IPS-20b (cell line): ENCODE measurements at regions not wholly inside any gene's neighbourhood (a gene's known extent, or its start where the extent isn't known, plus 50 kb on each side); places are given as distances from the start of the nearest gene placed in this dataset.

Experiments used
- H3K27ac ChIP-seq: one replicate; pipeline ENCODE4 v1.5.1; 2013; ENCODE audit warnings: low read length
- H3K27me3 ChIP-seq: 2 replicates; pipeline ENCODE4 v1.6.1; 2013; ENCODE audit warnings: mild to moderate bottlenecking, low read length, inconsistent platforms; ENCODE audit not compliant: insufficient read depth
- H3K36me3 ChIP-seq: 2 replicates; pipeline ENCODE4 v1.6.1; 2013; ENCODE audit warnings: low read depth, mild to moderate bottlenecking, inconsistent platforms, low read length, moderate library complexity; ENCODE audit not compliant: insufficient read depth
- H3K4me1 ChIP-seq: 2 replicates; pipeline ENCODE4 v1.6.1; 2013; ENCODE audit warnings: mild to moderate bottlenecking, control low read depth, inconsistent platforms, low read length, moderate library complexity; ENCODE audit not compliant: insufficient read depth
- H3K4me3 ChIP-seq: 2 replicates; pipeline ENCODE4 v1.5.1; 2013; ENCODE audit warnings: mild to moderate bottlenecking, low read length, inconsistent platforms
- H3K9ac ChIP-seq: 2 replicates; pipeline ENCODE4 v1.6.1; 2013; ENCODE audit warnings: low read depth, mild to moderate bottlenecking, inconsistent platforms, low read length, moderate library complexity
- H3K9me3 ChIP-seq: 2 replicates; pipeline ENCODE4 v1.6.1; 2013; ENCODE audit warnings: mild to moderate bottlenecking, low read depth, low read length, inconsistent platforms; ENCODE audit not compliant: insufficient read depth

DNA sequence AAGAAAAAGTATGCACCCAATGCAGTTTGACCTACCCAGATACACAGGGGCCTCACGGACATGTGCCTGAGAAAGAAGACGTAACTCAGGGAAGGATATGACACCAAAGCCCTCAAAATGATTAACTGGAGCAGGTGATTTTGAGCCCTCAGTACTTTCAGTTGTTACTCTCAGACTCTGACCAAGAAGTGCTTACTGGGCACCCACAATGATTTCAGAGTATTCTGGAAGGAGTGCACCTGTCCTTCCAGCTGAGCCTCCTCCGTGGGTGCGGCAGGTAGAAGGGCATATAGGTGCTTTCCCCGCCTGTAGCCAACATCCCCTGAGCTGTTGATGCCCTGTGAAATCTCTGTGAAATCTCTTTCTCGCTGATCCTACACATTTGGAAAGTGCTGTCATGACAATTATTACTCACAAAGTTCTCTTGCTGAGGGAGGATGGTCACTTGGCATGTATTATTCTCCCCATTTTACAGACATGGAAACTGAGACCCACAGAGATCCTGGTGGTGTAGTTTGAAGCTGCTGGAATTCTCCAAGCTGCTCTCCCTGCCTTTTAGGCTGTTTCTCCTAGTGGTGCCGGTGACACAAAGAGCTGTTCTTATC lies 154.3 kb upstream of the CCND2 start:
- H3K27me3 ChIP-seq = no peaks in the 10 kb centered on the region; the same call in 1 of the 2 replicates
- H3K4me1 ChIP-seq = peaks cover 11% of the 10 kb centered on the region
- no peaks in the 10 kb centered on the region for H3K9me3 ChIP-seq
- no peaks in the 10 kb centered on the region for H3K36me3 ChIP-seq
- H3K27ac ChIP-seq = no peak overlapping the region
- no peak overlapping the region for H3K4me3 ChIP-seq
- no peak overlapping the region for H3K9ac ChIP-seq

DNA sequence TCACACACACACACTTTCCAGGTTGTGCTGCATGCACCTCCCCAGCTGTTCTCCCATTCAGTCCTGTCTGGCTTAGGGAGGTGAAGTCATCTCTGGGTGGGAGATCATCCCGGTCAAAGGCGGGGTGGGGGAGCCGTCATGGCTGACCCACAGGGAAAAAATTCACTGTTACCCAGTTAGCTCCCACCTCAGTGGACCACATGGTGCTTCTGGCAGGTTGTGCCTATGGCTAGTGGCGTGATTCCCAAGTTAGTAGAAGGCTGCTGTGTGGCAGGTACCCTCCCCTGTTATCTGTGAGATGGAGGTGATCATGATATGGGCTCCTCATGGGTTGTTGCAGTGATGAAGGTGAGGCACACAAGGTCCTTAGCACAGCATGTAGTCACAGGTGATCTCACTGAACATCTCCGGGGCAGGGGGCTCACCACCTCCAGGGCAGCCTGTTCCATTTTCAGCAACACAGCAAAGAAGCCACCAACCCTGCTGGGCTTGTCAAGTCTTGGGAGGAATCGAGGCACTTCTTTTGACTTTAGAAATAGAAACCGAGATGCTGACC lies 154.9 kb upstream of the CCND2 start:
- H3K4me1 ChIP-seq = peaks cover 11% of the 10 kb centered on the region
- H3K27me3 ChIP-seq = no peaks in the 10 kb centered on the region; the same call in 1 of the 2 replicates
- H3K9me3 ChIP-seq = no peaks in the 10 kb centered on the region
- no peak overlapping the region for H3K9ac ChIP-seq
- H3K4me3 ChIP-seq = no peak overlapping the region
- no peak overlapping the region for H3K27ac ChIP-seq
- H3K36me3 ChIP-seq = no peaks in the 10 kb centered on the region

DNA sequence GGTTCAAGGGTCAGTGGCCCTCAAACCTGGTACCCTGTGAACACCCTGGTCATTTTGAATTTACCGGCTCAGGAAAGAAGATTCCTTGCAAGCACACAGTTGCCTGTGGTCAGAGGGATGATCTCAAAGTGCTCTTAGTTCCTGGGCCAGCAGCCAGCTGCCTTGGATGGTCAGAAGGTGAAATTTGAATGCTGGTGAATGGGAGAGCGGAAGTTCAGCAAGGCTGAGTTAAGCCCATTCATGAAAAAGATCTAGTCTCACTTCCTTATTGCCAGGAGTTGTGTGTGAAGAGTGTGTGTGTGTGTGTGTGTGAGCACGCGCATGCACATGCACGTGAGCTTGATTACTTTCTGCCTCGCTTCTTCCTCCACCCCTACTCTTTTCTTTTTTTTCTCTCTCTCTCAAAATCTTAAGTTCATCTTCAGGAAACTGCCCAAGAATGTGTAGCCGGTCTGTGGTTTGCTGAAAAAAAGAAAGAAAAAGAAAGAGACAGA lies 155.5 kb upstream of the CCND2 start:
- no peak overlapping the region for H3K9ac ChIP-seq
- H3K27ac ChIP-seq = no peak overlapping the region
- no peaks in the 10 kb centered on the region for H3K9me3 ChIP-seq
- H3K4me3 ChIP-seq = no peak overlapping the region
- no peaks in the 10 kb centered on the region; the same call in 1 of the 2 replicates for H3K27me3 ChIP-seq
- no peaks in the 10 kb centered on the region for H3K36me3 ChIP-seq
- H3K4me1 ChIP-seq = peaks cover 11% of the 10 kb centered on the region

DNA sequence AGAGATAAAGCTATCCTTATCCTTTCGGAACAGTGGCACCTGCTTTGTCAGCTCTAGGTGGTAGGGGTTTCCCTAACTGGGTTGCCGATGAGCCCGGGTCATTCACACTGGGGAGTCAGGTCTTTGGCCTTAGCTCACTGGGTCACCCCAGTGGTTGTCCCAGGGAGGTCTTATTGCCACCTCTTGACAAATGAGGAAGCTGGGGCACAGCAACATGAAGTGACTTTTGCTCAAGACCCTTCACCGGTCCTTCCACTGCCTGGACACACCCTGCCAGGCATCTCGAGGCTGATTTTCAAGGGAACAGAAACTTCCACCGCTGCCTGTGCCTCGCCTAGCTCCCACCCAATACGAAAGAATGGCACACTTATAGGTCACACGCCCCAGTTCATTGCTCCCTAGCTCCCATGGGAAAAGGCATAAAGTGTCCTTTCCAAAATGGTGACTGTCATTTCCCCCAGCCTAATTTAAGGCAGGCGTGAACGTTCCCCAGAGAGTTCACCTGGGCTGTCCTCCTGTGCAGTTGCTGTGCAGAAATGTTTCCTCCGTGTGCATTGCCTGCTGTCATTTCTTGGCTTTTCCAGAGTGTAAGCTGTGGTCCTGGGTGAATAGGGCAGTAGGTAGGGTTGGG lies 156.1 kb upstream of the CCND2 start:
- H3K4me1 ChIP-seq = peaks cover 11% of the 10 kb centered on the region
- H3K36me3 ChIP-seq = no peaks in the 10 kb centered on the region
- H3K9me3 ChIP-seq = no peaks in the 10 kb centered on the region
- no peak overlapping the region for H3K9ac ChIP-seq
- H3K4me3 ChIP-seq = no peak overlapping the region
- no peak overlapping the region for H3K27ac ChIP-seq
- H3K27me3 ChIP-seq = no peaks in the 10 kb centered on the region

DNA sequence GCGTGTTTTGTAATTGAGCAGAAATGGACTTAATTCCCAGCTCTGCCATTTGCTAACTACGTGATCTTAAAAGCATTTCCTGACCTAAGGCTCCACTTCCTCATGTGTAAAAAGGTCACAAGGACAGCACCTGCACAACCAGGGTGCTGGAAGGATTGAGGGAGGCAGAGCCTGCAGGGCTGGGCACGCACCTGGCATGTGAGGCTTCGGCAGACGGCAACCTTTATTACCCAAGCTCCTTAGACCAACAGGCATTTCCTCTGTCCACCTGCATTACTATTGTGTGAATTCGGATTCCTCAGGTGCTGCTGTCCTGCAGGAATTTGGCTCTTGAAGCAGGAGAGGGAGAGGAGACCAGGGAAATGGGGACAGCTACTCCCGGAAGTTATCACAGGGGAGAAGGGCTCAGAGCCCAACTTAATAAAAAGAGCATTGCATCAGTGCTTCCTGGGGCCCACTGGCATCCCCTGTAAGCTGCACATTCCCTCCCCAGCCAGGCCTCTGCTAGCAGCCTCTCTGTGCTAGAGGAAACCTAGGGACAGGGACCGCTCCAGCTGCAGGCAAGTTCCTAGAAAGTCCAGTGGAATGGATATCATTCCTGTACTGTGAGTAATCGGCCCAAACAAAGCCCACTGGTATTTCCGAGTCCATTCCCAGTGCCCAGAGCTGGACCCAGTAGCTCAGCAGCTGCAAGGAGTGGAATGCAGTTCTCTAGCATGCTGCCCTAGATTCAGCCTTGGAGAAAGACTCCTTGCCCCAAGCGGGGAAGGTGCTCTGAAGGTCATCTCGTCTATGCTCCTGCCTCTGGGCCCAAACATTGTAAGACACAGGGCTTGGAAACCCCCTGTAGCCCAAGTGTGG lies 157.1 kb upstream of the CCND2 start:
- Histone ChIP-seq H3K4me1 (peaks cover 11% of the 10 kb centered on the region), H3K9ac (no peak overlapping the region), H3K4me3 (no peak overlapping the region), H3K36me3 (no peaks in the 10 kb centered on the region), H3K9me3 (no peaks in the 10 kb centered on the region), H3K27ac (no peak overlapping the region), H3K27me3 (no peaks in the 10 kb centered on the region)

DNA sequence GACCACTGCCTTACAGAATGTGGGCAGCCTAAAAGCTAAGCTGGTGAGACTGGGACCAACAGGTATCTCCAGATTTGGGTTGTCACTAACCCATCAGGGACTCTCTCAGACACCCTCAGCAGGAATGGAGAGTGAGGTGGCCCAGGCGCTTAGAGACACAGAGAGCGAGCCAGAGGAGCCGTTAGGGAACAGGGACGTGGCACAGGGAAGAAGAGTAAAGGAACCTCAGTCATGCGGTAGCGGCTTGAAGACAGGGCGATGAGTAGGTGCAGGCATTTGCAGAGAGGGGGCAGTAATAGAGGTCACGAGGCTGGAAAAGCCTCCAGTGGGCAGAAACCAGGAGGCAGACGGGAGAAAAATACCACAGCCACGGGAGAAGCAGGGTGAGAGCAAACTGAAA lies 158.0 kb upstream of the CCND2 start:
- H3K4me1 ChIP-seq = peaks cover 11% of the 10 kb centered on the region
- no peak overlapping the region for H3K27ac ChIP-seq
- H3K36me3 ChIP-seq = no peaks in the 10 kb centered on the region
- H3K4me3 ChIP-seq = no peak overlapping the region
- H3K9me3 ChIP-seq = no peaks in the 10 kb centered on the region
- H3K9ac ChIP-seq = no peak overlapping the region
- no peaks in the 10 kb centered on the region; the same call in 1 of the 2 replicates for H3K27me3 ChIP-seq

DNA sequence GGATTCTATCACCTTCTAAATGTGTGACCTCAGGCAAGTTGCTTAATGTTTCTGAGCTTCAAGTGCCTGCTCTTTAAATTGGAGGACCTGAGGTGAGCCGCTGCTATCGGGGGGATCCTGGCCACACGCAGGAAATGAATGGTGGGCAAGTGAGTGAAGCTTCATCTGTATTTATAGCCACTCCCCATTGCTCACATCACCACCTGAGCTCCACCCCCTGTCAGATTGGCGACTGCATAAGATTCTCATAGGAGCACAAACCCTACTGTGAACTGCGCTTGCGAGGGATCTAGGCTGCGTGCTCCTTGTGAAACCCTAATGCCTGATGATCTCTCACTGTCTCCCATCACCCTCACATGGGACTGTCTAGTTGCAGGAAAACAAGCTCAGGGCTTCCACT lies 158.6 kb upstream of the CCND2 start:
- Histone ChIP-seq H3K27ac (no peak overlapping the region), H3K9ac (no peak overlapping the region), H3K4me1 (peaks cover 11% of the 10 kb centered on the region)

DNA sequence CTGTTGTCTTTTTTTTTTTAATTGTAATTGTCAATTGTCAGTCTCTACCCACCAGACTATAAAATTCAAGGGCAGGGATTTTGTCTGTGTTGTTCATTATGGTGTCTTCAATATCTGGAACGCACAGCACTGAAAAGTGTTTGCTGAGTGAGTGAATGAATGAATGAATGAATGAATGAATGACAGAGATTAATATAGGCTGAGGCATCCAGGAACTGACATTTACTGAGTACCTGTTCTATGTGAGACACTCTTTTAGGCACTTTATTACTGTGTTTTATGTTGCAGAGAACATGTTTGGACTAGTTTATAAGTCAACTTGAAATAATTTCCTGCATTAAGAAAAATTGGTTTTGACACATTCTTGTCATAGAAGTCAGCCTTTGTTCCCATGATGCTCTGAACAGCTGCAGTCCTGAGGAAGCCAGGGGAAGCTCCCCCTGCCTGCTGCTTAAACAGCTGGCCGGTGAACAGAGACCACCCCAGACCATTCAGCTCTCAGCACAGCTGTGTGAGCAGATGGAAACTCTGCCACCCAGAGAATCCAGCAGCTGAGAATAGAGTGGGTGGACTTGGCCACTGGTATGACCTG lies 160.7 kb upstream of the CCND2 start:
- Histone ChIP-seq H3K36me3 (no peaks in the 10 kb centered on the region), H3K4me1 (peaks cover 11% of the 10 kb centered on the region), H3K4me3 (no peak overlapping the region), H3K9me3 (no peaks in the 10 kb centered on the region), H3K27ac (no peak overlapping the region), H3K9ac (no peak overlapping the region), H3K27me3 (no peaks in the 10 kb centered on the region; the same call in 1 of the 2 replicates)

More for the DNA sequence above, 158.6 kb upstream of the CCND2 start:
- no peak overlapping the region for H3K4me3 ChIP-seq
- no peaks in the 10 kb centered on the region for H3K36me3 ChIP-seq
- H3K9me3 ChIP-seq = no peaks in the 10 kb centered on the region
- H3K27me3 ChIP-seq = no peaks in the 10 kb centered on the region; the same call in 1 of the 2 replicates

DNA sequence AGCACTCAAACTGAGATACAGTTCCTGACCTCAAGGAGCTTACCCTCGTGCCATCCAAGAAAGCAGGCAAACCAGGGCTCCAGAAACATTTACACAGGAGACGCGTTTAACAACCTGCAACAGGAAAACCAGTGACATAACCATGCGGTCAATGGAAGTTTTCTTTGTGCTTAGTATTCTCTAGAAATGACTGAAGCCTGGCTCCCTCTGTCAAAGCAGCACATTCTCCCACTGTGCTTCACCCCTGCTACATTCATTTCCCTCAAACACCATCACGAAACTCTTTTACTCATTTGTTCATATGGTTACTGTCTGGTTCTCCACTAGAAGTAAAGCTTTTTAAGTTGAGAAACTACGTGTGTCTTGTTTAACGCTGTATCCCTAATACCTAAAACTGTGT lies 161.3 kb upstream of the CCND2 start:
- peaks cover 11% of the 10 kb centered on the region for H3K4me1 ChIP-seq
- H3K4me3 ChIP-seq = no peak overlapping the region
- H3K27ac ChIP-seq = no peak overlapping the region
- H3K9ac ChIP-seq = no peak overlapping the region
- no peaks in the 10 kb centered on the region for H3K9me3 ChIP-seq
- H3K27me3 ChIP-seq = no peaks in the 10 kb centered on the region; the same call in 1 of the 2 replicates
- no peaks in the 10 kb centered on the region for H3K36me3 ChIP-seq

DNA sequence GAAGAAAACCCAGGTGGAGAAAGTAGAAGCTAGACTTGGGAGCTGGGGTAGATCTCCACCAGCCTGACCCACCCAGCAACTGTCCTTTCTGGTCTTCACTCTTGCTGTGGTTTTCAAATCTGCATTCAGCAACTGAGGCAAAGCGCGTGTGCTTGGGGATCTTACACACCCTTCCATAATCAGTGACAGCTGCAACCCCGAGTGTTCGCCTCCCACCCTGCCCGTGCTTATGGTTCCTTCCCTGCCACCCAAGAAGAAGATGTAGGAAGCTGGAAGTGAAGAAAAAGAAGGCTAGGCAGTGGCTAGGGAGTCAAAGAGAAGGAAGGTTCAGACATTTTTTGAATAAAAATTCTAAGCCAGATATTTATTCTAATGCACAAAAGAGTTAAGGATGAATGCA lies 162.6 kb upstream of the CCND2 start:
- peaks cover 3% of the 10 kb centered on the region for H3K4me1 ChIP-seq
- H3K27ac ChIP-seq = no peak overlapping the region
- no peaks in the 10 kb centered on the region for H3K9me3 ChIP-seq
- H3K4me3 ChIP-seq = no peak overlapping the region
- no peak overlapping the region for H3K9ac ChIP-seq
- no peaks in the 10 kb centered on the region; the same call in 1 of the 2 replicates for H3K27me3 ChIP-seq
- H3K36me3 ChIP-seq = no peaks in the 10 kb centered on the region

DNA sequence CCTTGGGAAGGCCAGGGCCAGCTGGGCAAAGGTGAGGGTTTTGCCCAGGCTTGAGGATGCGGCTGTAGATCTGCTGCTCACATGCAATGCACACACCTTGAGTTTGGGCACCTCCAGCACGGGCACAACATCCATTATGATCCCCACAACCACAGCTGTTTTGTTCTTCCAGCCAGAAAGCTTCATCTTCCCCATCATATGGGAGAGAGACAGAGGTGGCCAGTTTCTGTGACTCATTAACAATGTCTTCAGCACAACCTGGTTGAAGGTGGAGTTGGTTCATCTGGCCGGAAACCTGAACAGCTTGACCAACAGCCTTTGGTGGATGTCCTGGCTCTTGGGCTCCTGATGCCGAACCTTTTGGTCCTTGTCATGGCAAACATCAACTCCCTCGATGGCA lies 163.7 kb upstream of the CCND2 start:
- Histone ChIP-seq H3K9ac (no peak overlapping the region), H3K36me3 (no peaks in the 10 kb centered on the region), H3K27me3 (no peaks in the 10 kb centered on the region; the same call in 1 of the 2 replicates), H3K4me1 (no peaks in the 10 kb centered on the region; the same call in 1 of the 2 replicates), H3K9me3 (no peaks in the 10 kb centered on the region), H3K4me3 (no peak overlapping the region), H3K27ac (no peak overlapping the region)
